Trophoblast cell (in vitro differentiated cells and primary cell): ENCODE measurements at regions not wholly inside any gene's neighbourhood (a gene's known extent, or its start where the extent isn't known, plus 50 kb on each side); places are given as distances from the start of the nearest gene placed in this dataset.

Source experiments
- DNase-seq, 2 donors: peaks; one replicate each; pipeline ENCODE4 v3.0.0-alpha.2; 2016
- H2AFZ ChIP-seq: 2 replicates; pipeline ENCODE4 v1.6.1; 2013; ENCODE audit warnings: low read length, moderate library complexity, mild to moderate bottlenecking; ENCODE audit not compliant: insufficient read depth, poor library complexity
- H2AK5ac ChIP-seq: 2 replicates; pipeline ENCODE4 v1.6.1; 2013; ENCODE audit warnings: mild to moderate bottlenecking, low read length
- H2BK120ac ChIP-seq: 2 replicates; pipeline ENCODE4 v1.6.1; 2013; ENCODE audit warnings: low read length, mild to moderate bottlenecking, moderate library complexity; ENCODE audit not compliant: insufficient read depth, poor library complexity
- H2BK12ac ChIP-seq: 2 replicates; pipeline ENCODE4 v1.6.1; 2013; ENCODE audit warnings: mild to moderate bottlenecking, low read length, moderate library complexity
- H2BK5ac ChIP-seq: 2 replicates; pipeline ENCODE4 v1.6.1; 2013; ENCODE audit warnings: low read length, low read depth, moderate library complexity, mild to moderate bottlenecking; ENCODE audit not compliant: poor library complexity
- H3K14ac ChIP-seq: 2 replicates; pipeline ENCODE4 v1.6.1; 2013; ENCODE audit warnings: mild to moderate bottlenecking, low read length
- H3K18ac ChIP-seq: 2 replicates; pipeline ENCODE4 v1.6.1; 2013; ENCODE audit warnings: mild to moderate bottlenecking, low read length
- H3K23ac ChIP-seq: 2 replicates; pipeline ENCODE4 v1.6.1; 2013; ENCODE audit warnings: low read length
- H3K27ac ChIP-seq: 2 replicates; pipeline ENCODE4 v1.5.1; 2013; ENCODE audit warnings: low read depth, mild to moderate bottlenecking, inconsistent platforms, low read length, moderate library complexity
- H3K27me3 ChIP-seq: 2 replicates; pipeline ENCODE4 v1.6.1; 2013; ENCODE audit warnings: inconsistent platforms, mild to moderate bottlenecking, low read length, moderate library complexity; ENCODE audit not compliant: insufficient read depth
- H3K36me3 ChIP-seq, 2 experiments: 1 replicate in 1 of 2; 2 replicates in 1 of 2; pipeline ENCODE4 v1.6.1; 2013; ENCODE audit warnings: low read length in 2 of 2, mild to moderate bottlenecking in 2 of 2, moderate library complexity in 1 of 2; ENCODE audit not compliant: insufficient read depth in 2 of 2, control insufficient read depth in 1 of 2
- H3K4ac ChIP-seq: 2 replicates; pipeline ENCODE4 v1.6.1; 2013; ENCODE audit warnings: low read depth, mild to moderate bottlenecking, low read length, moderate library complexity
- H3K4me1 ChIP-seq, 2 experiments: 1 replicate in 1 of 2; 2 replicates in 1 of 2; pipeline ENCODE4 v1.6.1; 2013; ENCODE audit warnings: low read length in 2 of 2, mild to moderate bottlenecking in 2 of 2, moderate library complexity in 1 of 2; ENCODE audit not compliant: insufficient read depth in 2 of 2, control insufficient read depth in 1 of 2
- H3K4me2 ChIP-seq: 2 replicates; pipeline ENCODE4 v1.6.1; 2013; ENCODE audit warnings: inconsistent platforms, mild to moderate bottlenecking, low read length, moderate library complexity
- H3K4me3 ChIP-seq: 2 replicates; pipeline ENCODE4 v1.5.1; 2013; ENCODE audit warnings: mild to moderate bottlenecking, low read depth, low read length, inconsistent platforms
- H3K79me1 ChIP-seq: one replicate; pipeline ENCODE4 v1.6.1; 2013; ENCODE audit warnings: low read length
- H3K79me2 ChIP-seq: 2 replicates; pipeline ENCODE4 v1.6.1; 2013; ENCODE audit warnings: low read length, mild to moderate bottlenecking; ENCODE audit not compliant: control insufficient read depth, insufficient read depth, poor library complexity
- H3K9ac ChIP-seq: 2 replicates; pipeline ENCODE4 v1.6.1; 2013; ENCODE audit warnings: mild to moderate bottlenecking, low read length
- H3K9me3 ChIP-seq: 2 replicates; pipeline ENCODE4 v1.6.1; 2013; ENCODE audit warnings: low read depth, mild to moderate bottlenecking, control low read depth, inconsistent platforms, low read length; ENCODE audit not compliant: insufficient read depth
- H4K12ac ChIP-seq: 2 replicates; pipeline ENCODE4 v1.6.1; 2013; ENCODE audit warnings: low read depth, mild to moderate bottlenecking, low read length, moderate library complexity
- H4K8ac ChIP-seq: 2 replicates; pipeline ENCODE4 v1.6.1; 2013; ENCODE audit warnings: low read depth, mild to moderate bottlenecking, low read length, moderate library complexity
- H4K91ac ChIP-seq: one replicate; pipeline ENCODE4 v1.6.1; 2013; ENCODE audit warnings: low read depth, mild to moderate bottlenecking, low read length, moderate library complexity
- WGBS: extraction: QIAGEN DNeasy Blood & Tissue Kit; methylation state at CpG from one replicate; pipeline ENCODE4 v1.1.7; 2013; ENCODE audit warnings: missing lambda C conversion rate; ENCODE audit not compliant: insufficient read length, insufficient coverage; ENCODE audit errors: extremely low coverage; 5-methylcytosine and 5-hydroxymethylcytosine counted together

GRCh38 chr7:84841809-84842208 lies 345.0 kb downstream of the SEMA3D start:
- no peak overlapping the region for H3K4me2 ChIP-seq
- no peaks in the 10 kb centered on the region for H3K9me3 ChIP-seq
- H3K4me3 ChIP-seq = no peak overlapping the region
- H2BK5ac ChIP-seq = no peak overlapping the region
- no peak overlapping the region for H2BK120ac ChIP-seq
- whole genome bisulfite sequencing = no CpG with 5 or more reads among the region's 3 CpGs
- no peaks in the 10 kb centered on the region for H3K79me1 ChIP-seq
- H3K79me2 ChIP-seq = no peaks in the 10 kb centered on the region
- H3K4me1 ChIP-seq = no peaks in the 10 kb centered on the region
- H3K27ac ChIP-seq = no peak overlapping the region
- no peak overlapping the region for H3K4ac ChIP-seq
- DNase-seq = no peak
- H3K36me3 ChIP-seq = no peaks in the 10 kb centered on the region
- no peak overlapping the region for H3K14ac ChIP-seq
- H4K91ac ChIP-seq = no peak overlapping the region
- H2AFZ ChIP-seq = no peak overlapping the region
- no peak overlapping the region for H3K23ac ChIP-seq
- no peak overlapping the region for H3K18ac ChIP-seq
- H3K9ac ChIP-seq = no peak overlapping the region
- H2BK12ac ChIP-seq = no peak overlapping the region
- no peak overlapping the region for H4K8ac ChIP-seq
- H3K27me3 ChIP-seq = no peaks in the 10 kb centered on the region
- H4K12ac ChIP-seq = no peak overlapping the region
- no peak overlapping the region for H2AK5ac ChIP-seq

- H3K79me2 ChIP-seq = no peaks in the 10 kb centered on the region
- no peak overlapping the region for H4K8ac ChIP-seq
- no peaks in the 10 kb centered on the region for H3K27me3 ChIP-seq
- H3K36me3 ChIP-seq = no peaks in the 10 kb centered on the region
- no peak overlapping the region for H3K4ac ChIP-seq
- H4K12ac ChIP-seq = no peak overlapping the region
- no peak overlapping the region for H3K14ac ChIP-seq
- H3K4me2 ChIP-seq = no peak overlapping the region
- no peak overlapping the region for H2BK12ac ChIP-seq
- no peaks in the 10 kb centered on the region for H3K79me1 ChIP-seq
- H3K4me3 ChIP-seq = no peak overlapping the region
- no peak overlapping the region for H2AFZ ChIP-seq
- DNase-seq = no peak
- WGBS = no CpG with 5 or more reads among the region's 5 CpGs
- H2BK5ac ChIP-seq = no peak overlapping the region
- H4K91ac ChIP-seq = no peak overlapping the region
- H3K18ac ChIP-seq = no peak overlapping the region
- no peak overlapping the region for H2AK5ac ChIP-seq
- no peak overlapping the region for H3K9ac ChIP-seq
- no peaks in the 10 kb centered on the region for H3K9me3 ChIP-seq
- no peak overlapping the region for H3K23ac ChIP-seq
- no peak overlapping the region for H3K27ac ChIP-seq
- H2BK120ac ChIP-seq = no peak overlapping the region
- no peaks in the 10 kb centered on the region for H3K4me1 ChIP-seq
Measured at GRCh38 chr7:84838857-84839256, 348.0 kb downstream of the SEMA3D start.

- Histone ChIP-seq H2BK120ac (no peak overlapping the region), H3K9ac (no peak overlapping the region), H3K27me3 (no peaks in the 10 kb centered on the region), H3K9me3 (no peaks in the 10 kb centered on the region), H4K12ac (no peak overlapping the region), H3K18ac (no peak overlapping the region), H4K91ac (no peak overlapping the region), H3K23ac (no peak overlapping the region), H3K4me2 (no peak overlapping the region), H3K27ac (no peak overlapping the region), H3K79me2 (no peaks in the 10 kb centered on the region), H2AK5ac (no peak overlapping the region), H2BK5ac (no peak overlapping the region), H2BK12ac (no peak overlapping the region), H3K14ac (no peak overlapping the region), H3K79me1 (no peaks in the 10 kb centered on the region), H3K4me1 (no peaks in the 10 kb centered on the region), H3K36me3 (no peaks in the 10 kb centered on the region), H3K4me3 (no peak overlapping the region), H4K8ac (no peak overlapping the region), H2AFZ (no peak overlapping the region), H3K4ac (no peak overlapping the region)
- no peak for DNase-seq
- no CpG with 5 or more reads among the region's 2 CpGs for WGBS
Measured at GRCh38 chr7:84837405-84837804, 349.5 kb downstream of the SEMA3D start.

- H4K91ac ChIP-seq = no peak overlapping the region
- no peaks in the 10 kb centered on the region for H3K36me3 ChIP-seq
- H2AK5ac ChIP-seq = no peak overlapping the region
- H3K4me1 ChIP-seq = no peaks in the 10 kb centered on the region
- H2BK5ac ChIP-seq = no peak overlapping the region
- no peak overlapping the region for H3K4me2 ChIP-seq
- no peak overlapping the region for H3K27ac ChIP-seq
- H3K18ac ChIP-seq = no peak overlapping the region
- H3K4ac ChIP-seq = no peak overlapping the region
- H3K79me2 ChIP-seq = no peaks in the 10 kb centered on the region
- no peak overlapping the region for H2BK120ac ChIP-seq
- no peak overlapping the region for H2BK12ac ChIP-seq
- DNase-seq = no peak
- H4K8ac ChIP-seq = no peak overlapping the region
- no peak overlapping the region for H4K12ac ChIP-seq
- H3K14ac ChIP-seq = no peak overlapping the region
- no peak overlapping the region for H2AFZ ChIP-seq
- H3K27me3 ChIP-seq = no peaks in the 10 kb centered on the region
- H3K9ac ChIP-seq = no peak overlapping the region
- H3K79me1 ChIP-seq = no peaks in the 10 kb centered on the region
- no peak overlapping the region for H3K23ac ChIP-seq
- H3K4me3 ChIP-seq = no peak overlapping the region
- no peaks in the 10 kb centered on the region for H3K9me3 ChIP-seq
Measured at GRCh38 chr7:84829719-84830118, 357.1 kb downstream of the SEMA3D start.
